Sciatic nerve (tissue), 2 donors: ENCODE measurements at regions not wholly inside any gene's neighbourhood (a gene's known extent, or its start where the extent isn't known, plus 50 kb on each side); places are given as distances from the start of the nearest gene placed in this dataset.
"Not testable (repeated sequence)": the region's sequence is repeated elsewhere in the genome, so short reads cannot be mapped to it uniquely, and the experiment has no call there.

ENCODE experiments used
- ATAC-seq: fragments of 200-7000 bp; cut with Tn5 transposase; one replicate; pipeline ENCODE4 v1.9.1; 2020; ENCODE audit warnings: mild to moderate bottlenecking, moderate library complexity
- DNase-seq: peaks from one replicate; pipeline ENCODE4 v3.0.0-alpha.2; 2020; ENCODE audit warnings: low spot score
- intact Hi-C: fragments of 100-400 bp; cut with DNase I; formaldehyde crosslinking; loops from one replicate; pipeline ENCODE4 v1.14.2; 2022
- donor health status: DM: no; HTN: no; CAD: no.
- donor health status: DM: no; HTN: no; CAD: no.

GRCh38 chr20:30376430-30376766, 881.1 kb upstream of the DEFB115 start:
- intact Hi-C loops, ATAC-seq: not testable (repeated sequence)

GRCh38 chr20:30376767-30377658, 880.5 kb upstream of the DEFB115 start:
- peak; percentile 87 for DNase-seq
- intact Hi-C loops = no loop called here
- ATAC-seq = peak; percentile 81

More at GRCh38 chr20:30376430-30376766, 881.1 kb upstream of the DEFB115 start:
- DNase-seq = not testable (repeated sequence)

DNA sequence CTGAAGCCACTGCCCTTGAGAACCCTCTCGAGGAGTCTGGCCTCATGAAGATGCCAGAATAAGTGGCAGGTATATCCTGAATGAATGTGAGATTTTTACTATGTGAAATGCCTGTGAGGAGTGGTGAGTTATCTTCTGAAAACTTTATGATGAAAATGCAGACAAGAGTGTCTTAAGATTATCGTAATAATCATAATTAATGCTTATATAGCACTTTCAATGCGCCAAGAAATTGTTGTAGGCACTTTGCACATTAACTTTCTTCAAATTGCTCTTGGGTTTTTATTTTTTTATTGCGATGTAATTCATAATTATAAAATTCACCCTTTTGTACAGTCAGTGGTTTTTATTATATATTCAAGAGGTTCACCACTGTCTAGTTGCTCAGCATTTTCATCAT, 879.1 kb upstream of the DEFB115 start:
- intact Hi-C loops, ATAC-seq, DNase-seq: not testable (repeated sequence)

- intact Hi-C loops, DNase-seq, ATAC-seq: not testable (repeated sequence)
Observed at GRCh38 chr20:30378721-30379120, 878.7 kb upstream of the DEFB115 start.

GRCh38 chr20:30384841-30385240, 872.6 kb upstream of the DEFB115 start:
- intact Hi-C loops, DNase-seq, ATAC-seq: not testable (repeated sequence)

DNA sequence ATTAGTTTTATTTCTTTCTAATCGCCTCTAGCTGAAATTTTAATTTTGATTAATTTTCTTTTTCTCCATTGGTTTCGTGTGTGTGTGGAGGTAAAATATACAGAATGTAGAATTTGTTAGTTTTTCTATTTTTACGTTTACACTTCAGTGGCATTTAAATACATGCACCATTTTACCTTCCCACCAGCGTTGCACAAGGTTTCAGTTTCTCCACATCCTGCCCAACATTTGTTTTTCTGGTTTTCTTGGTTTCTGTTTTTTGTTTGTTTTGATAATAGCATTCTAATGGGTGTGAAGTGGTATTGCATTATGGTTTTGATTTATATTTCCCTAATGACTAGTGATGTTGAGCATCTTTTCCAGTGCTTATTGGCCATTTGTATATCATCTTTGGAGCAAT, 871.4 kb upstream of the DEFB115 start:
- ATAC-seq, intact Hi-C loops, DNase-seq: not testable (repeated sequence)

- intact Hi-C loops, ATAC-seq, DNase-seq: not testable (repeated sequence)
Observed at GRCh38 chr20:30387823-30388222, 869.6 kb upstream of the DEFB115 start.

DNA sequence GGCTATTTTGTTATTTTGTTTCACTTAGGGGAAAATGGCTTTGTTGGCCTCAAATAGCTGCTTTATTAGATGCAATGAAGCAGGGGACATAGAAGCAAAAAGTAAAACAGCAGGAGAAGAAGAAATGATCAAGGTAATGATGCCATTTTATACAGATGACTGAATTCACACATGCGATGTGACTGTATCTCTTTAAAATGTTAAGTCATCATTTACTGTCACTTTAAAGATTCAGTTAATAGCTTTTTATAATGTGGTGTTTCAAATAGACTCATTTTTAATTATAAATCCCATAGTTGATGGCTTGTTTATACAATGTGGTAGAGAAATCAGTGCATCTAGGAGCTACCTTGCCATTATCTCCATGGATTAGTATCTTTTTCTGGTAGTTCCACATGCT, 863.9 kb upstream of the DEFB115 start:
- intact Hi-C loops, DNase-seq, ATAC-seq: not testable (repeated sequence)

GRCh38 chr20:30397111-30397510, 860.4 kb upstream of the DEFB115 start:
- intact Hi-C loops, DNase-seq: not testable (repeated sequence)

DNA sequence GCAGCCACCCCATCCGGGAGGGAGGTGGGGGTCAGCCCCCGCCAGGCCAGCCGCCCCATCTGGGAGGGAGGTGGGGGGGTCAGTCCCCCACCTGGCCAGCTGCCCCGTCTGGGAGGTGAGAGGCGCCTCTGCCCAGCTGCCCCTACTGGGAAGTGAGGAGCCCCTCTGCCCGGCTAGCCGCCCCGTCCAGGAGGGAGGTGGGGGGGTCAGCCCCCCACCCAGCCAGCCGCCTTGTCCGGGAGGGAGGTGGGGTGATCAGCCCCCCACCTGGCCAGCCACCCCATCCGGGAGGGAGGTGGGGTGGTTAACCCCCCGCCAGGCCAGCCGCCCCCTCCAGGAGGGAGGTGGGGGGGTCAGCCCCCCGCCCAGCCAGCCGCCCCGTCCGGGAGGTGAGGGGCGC, 852.4 kb upstream of the DEFB115 start:
- ATAC-seq, DNase-seq, intact Hi-C loops: not testable (repeated sequence)

More at GRCh38 chr20:30397111-30397510, 860.4 kb upstream of the DEFB115 start:
- not testable (repeated sequence) for ATAC-seq

DNA sequence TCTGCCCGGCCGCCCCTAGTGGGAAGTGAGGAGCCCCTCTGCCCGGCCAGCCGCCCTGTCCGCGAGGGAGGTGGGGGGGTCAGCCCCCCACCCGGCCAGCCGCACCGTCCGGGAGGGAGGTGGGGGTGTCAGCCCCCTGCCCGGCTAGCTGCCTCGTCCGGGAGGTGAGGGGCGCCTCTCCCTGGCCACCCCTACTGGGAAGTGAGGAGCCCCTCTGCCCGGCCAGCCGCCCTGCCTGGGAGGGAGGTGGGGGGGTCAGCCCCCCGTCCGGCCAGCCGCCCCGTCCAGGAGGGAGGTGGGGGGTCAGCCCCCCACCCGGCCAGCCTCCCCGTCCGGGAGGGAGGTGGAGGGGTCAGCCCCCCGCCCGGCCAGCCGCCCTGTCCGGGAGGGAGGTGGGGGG, 851.9 kb upstream of the DEFB115 start:
- ATAC-seq, DNase-seq, intact Hi-C loops: not testable (repeated sequence)

GRCh38 chr20:30406370-30406769, 851.1 kb upstream of the DEFB115 start:
- ATAC-seq, DNase-seq, intact Hi-C loops: not testable (repeated sequence)

- no peak for ATAC-seq
- intact Hi-C loops = no loop called here
- no peak for DNase-seq
Observed at GRCh38 chr20:30412972-30413371, 844.5 kb upstream of the DEFB115 start.

DNA sequence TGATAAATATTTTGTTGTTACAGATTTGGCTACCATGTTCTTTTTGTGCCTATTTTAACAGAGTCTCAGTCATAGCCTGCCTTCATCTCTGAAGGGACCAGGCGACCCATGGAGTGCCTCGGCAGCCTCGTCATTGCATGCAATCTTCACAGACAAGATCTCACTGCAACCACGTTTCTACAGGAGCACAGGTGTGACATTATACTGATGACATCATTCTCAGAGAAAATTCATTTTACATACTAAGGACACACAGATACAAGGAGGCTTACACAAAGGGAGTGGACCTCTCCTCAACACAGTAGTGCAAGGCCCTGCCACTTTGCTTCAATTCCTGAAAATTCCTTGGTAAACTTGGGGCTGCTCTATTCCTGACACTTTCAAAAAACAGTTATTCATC, 840.1 kb upstream of the DEFB115 start:
- DNase-seq, intact Hi-C loops, ATAC-seq: not testable (repeated sequence)

DNA sequence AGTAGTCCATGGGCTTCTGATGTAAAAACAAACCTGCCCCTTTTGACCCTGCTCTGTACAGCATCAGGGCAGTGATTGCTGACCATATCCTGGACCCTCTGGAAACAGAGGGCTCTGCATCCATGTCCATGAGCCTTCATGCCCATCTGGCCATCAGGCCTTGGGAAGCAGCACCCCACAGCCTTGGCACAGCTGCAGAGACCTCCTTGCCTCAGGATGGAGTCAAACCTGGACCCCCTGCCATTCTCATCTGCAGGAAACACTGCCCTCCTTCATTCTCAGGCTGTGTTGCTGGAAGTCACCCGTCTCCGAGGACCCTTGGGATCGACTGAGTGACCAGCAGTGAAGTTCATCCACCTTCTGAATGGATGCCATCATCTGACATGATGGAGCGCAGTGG, 839.1 kb upstream of the DEFB115 start:
- ATAC-seq, intact Hi-C loops, DNase-seq: not testable (repeated sequence)

- intact Hi-C loops = no loop called here
- DNase-seq = no peak
Observed at GRCh38 chr20:30419466-30419865, 838.0 kb upstream of the DEFB115 start.

DNA sequence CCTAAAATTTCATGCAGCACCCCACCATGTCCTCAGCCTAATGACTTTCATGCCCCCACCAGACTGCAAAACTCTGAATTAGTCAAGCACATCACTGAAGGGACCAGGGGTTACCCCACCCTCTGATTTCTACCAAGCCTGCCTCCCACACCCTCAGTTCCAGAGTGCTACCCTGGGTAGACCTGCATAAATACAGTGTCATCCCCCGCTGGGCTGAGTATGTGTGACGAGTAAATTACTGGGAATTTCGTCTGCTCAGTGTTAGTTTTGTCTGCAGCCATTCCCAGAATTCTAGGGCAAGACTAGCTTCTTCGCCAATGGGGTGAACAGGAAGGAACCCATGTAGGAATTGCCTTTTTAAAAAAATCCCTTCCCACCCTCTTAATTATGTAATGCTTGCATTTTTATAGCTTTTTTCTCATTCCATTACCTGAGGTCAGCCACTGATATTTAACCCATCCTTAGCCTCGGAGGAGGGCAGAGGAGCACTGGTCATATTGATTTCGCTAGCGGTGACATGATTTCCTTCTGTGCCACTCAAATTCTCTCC, 837.5 kb upstream of the DEFB115 start:
- ATAC-seq, intact Hi-C loops, DNase-seq: not testable (repeated sequence)

More at GRCh38 chr20:30419466-30419865, 838.0 kb upstream of the DEFB115 start:
- ATAC-seq = no peak
